Liver (tissue), 3 donors: ENCODE measurements at regions not wholly inside any gene's neighbourhood (a gene's known extent, or its start where the extent isn't known, plus 50 kb on each side); places are given as distances from the start of the nearest gene placed in this dataset.

Experiments used
- HNF4A ChIP-seq, 2 donors: conservative IDR thresholded peaks; 2 replicates each; pipeline ENCODE4 v1.6.1; 2016; ENCODE audit warnings: antibody characterized with exemption in 2 of 2, mild to moderate bottlenecking in 2 of 2
- TAF1 ChIP-seq: conservative IDR thresholded peaks from 2 replicates; pipeline ENCODE4 v1.6.1; 2016; ENCODE audit warnings: antibody characterized with exemption, mild to moderate bottlenecking
- TF ChIP-seq, protein P1 (sequence below): fragments of 150-350 bp; IDR thresholded peaks from 2 replicates; pipeline ENCODE4 v1.5.1; 2017; ENCODE audit warnings: improper control_type of control experiment, low read depth, low read length; ENCODE audit not compliant: missing input control
- TF ChIP-seq, protein P2 (sequence below): IDR thresholded peaks from 2 replicates; pipeline ENCODE4 v1.6.1; 2016; ENCODE audit warnings: antibody characterized with exemption
- donor health status: healthy.
- donor health status: healthy.

DNA sequence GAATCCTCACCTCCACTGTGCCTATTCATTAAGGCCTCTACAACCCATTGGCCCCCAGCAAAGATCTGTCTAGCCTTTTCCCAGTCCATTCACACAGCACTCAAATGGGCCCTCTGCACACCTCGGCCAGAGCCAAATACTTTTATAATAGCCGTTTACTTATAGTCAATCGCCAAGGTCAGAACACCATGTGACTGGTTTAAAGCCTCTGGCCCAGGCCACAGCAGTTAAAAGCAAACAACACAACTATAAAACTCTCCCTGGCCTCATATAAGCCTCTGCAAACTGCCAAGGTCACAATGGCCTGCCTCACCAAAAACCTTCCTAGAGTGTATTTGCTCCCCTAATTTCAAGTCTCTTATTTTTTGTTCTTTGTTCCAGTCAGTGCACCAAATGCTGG, 562.6 kb downstream of the CAAP1 start:
- TF ChIP-seq, protein P1, sequence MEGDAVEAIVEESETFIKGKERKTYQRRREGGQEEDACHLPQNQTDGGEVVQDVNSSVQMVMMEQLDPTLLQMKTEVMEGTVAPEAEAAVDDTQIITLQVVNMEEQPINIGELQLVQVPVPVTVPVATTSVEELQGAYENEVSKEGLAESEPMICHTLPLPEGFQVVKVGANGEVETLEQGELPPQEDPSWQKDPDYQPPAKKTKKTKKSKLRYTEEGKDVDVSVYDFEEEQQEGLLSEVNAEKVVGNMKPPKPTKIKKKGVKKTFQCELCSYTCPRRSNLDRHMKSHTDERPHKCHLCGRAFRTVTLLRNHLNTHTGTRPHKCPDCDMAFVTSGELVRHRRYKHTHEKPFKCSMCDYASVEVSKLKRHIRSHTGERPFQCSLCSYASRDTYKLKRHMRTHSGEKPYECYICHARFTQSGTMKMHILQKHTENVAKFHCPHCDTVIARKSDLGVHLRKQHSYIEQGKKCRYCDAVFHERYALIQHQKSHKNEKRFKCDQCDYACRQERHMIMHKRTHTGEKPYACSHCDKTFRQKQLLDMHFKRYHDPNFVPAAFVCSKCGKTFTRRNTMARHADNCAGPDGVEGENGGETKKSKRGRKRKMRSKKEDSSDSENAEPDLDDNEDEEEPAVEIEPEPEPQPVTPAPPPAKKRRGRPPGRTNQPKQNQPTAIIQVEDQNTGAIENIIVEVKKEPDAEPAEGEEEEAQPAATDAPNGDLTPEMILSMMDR: no peak
- TF ChIP-seq, protein P2, sequence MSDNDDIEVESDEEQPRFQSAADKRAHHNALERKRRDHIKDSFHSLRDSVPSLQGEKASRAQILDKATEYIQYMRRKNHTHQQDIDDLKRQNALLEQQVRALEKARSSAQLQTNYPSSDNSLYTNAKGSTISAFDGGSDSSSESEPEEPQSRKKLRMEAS: no peak
- no peak for TF ChIP-seq TAF1
- TF ChIP-seq HNF4A (conservative IDR thresholded peaks at IDR 0.05): no peak
